ENCODE measurements at regions not wholly inside any gene's neighbourhood (a gene's known extent, or its start where the extent isn't known, plus 50 kb on each side); places are given as distances from the start of the nearest gene placed in this dataset.
"Not testable (repeated sequence)": the region's sequence is repeated elsewhere in the genome, so short reads cannot be mapped to it uniquely, and the experiment has no call there.

- no peak for DNase-seq (ENCODE audit: low read depth in 2 of 2)
These were observed 95.9 kb upstream of the PCSK1 start for GRCh38 chr5:96528826-96529474.

- no peak for DNase-seq (ENCODE audit: low read depth in 2 of 2)
These were observed 96.5 kb upstream of the PCSK1 start for GRCh38 chr5:96529559-96529958.

- DNase-seq (ENCODE audit: low read depth in 2 of 2) = no peak
These were observed 97.9 kb upstream of the PCSK1 start for GRCh38 chr5:96530901-96531300.

- DNase-seq (ENCODE audit: low read depth in 2 of 2) = no peak
These were observed 100.3 kb upstream of the PCSK1 start for GRCh38 chr5:96533371-96533770.

- no peak for DNase-seq (ENCODE audit: low read depth in 2 of 2)
These were observed 104.3 kb upstream of the PCSK1 start for GRCh38 chr5:96537386-96537785.

- DNase-seq (ENCODE audit: low read depth in 2 of 2) = no peak
These were observed 105.8 kb upstream of the PCSK1 start for GRCh38 chr5:96538808-96539250.

GRCh38 chr5:96546120-96546519, 113.1 kb upstream of the PCSK1 start:
- DNase-seq (ENCODE audit: low read depth in 2 of 2) = no peak

- no peak for DNase-seq (ENCODE audit: low read depth in 2 of 2)
These were observed 114.4 kb upstream of the PCSK1 start for GRCh38 chr5:96547486-96547885.

GRCh38 chr5:96548905-96549304, 113.3 kb upstream of the CAST start:
- DNase-seq (ENCODE audit: low read depth in 2 of 2) = no peak

- not testable (repeated sequence) for DNase-seq (ENCODE audit: low read depth in 2 of 2)
These were observed 101.3 kb upstream of the CAST start for GRCh38 chr5:96560857-96561256.

- no peak for DNase-seq (ENCODE audit: low read depth in 2 of 2)
These were observed 99.6 kb upstream of the CAST start for GRCh38 chr5:96562614-96563013.

- DNase-seq (ENCODE audit: low read depth in 2 of 2) = no peak
These were observed 98.4 kb upstream of the CAST start for GRCh38 chr5:96563816-96564215.

GRCh38 chr5:96565582-96566265, 96.5 kb upstream of the CAST start:
- no peak for DNase-seq (ENCODE audit: low read depth in 2 of 2)

- DNase-seq (ENCODE audit: low read depth in 2 of 2) = no peak
These were observed 95.2 kb upstream of the CAST start for GRCh38 chr5:96566833-96567587.

- no peak for DNase-seq (ENCODE audit: low read depth in 2 of 2)
These were observed 92.8 kb upstream of the CAST start for GRCh38 chr5:96569332-96569731.

- DNase-seq (ENCODE audit: low read depth in 2 of 2) = no peak
These were observed 92.4 kb upstream of the CAST start for GRCh38 chr5:96569770-96570169.

- DNase-seq (ENCODE audit: low read depth in 2 of 2) = no peak
These were observed 89.2 kb upstream of the CAST start for GRCh38 chr5:96572864-96573512.

- no peak for DNase-seq (ENCODE audit: low read depth in 2 of 2)
These were observed 88.7 kb upstream of the CAST start for GRCh38 chr5:96573513-96573894.

- DNase-seq (ENCODE audit: low read depth in 2 of 2) = no peak
These were observed 85.3 kb upstream of the CAST start for GRCh38 chr5:96576876-96577275.

- no peak for DNase-seq (ENCODE audit: low read depth in 2 of 2)
These were observed 84.3 kb upstream of the CAST start for GRCh38 chr5:96577909-96578308.

- DNase-seq (ENCODE audit: low read depth in 2 of 2) = no peak
These were observed 82.5 kb upstream of the CAST start for GRCh38 chr5:96579711-96580110.

- DNase-seq (ENCODE audit: low read depth in 2 of 2) = no peak
These were observed 79.8 kb upstream of the CAST start for GRCh38 chr5:96582343-96582742.
